22Rv1 (cell line): ENCODE measurements at regions not wholly inside any gene's neighbourhood (a gene's known extent, or its start where the extent isn't known, plus 50 kb on each side); places are given as distances from the start of the nearest gene placed in this dataset.

ENCODE experiments used
- CTCF ChIP-seq: fragments of 450-650 bp; IDR thresholded peaks from 2 replicates; pipeline ENCODE4 v1.5.1; 2017; ENCODE audit warnings: mild to moderate bottlenecking
- ZFX ChIP-seq: fragments of 450-650 bp; IDR thresholded peaks from 2 replicates; pipeline ENCODE4 v1.6.1; 2017; ENCODE audit warnings: antibody characterized with exemption, borderline replicate concordance

- TF ChIP-seq CTCF (no peak), ZFX (no peak)
Observed at GRCh38 chr4:23113104-23113503, 420.4 kb downstream of the GBA3 start.
